Stomach (tissue), 8 donors: ENCODE measurements at regions not wholly inside any gene's neighbourhood (a gene's known extent, or its start where the extent isn't known, plus 50 kb on each side); places are given as distances from the start of the nearest gene placed in this dataset.

Experiments
- DNase-seq, 2 donors: peaks; one replicate each; pipeline versions ENCODE4 v3.0.0 to v3.0.0-alpha.2; 2013 to 2019
- H3K27ac ChIP-seq, 5 donors: fragments of 200-600 bp in 4 of 5; sonication (generic) in 4 of 5; one replicate each; pipeline ENCODE4 v1.5.1; 2013 to 2019; ENCODE audit warnings: mild to moderate bottlenecking in 1 of 5, moderate library complexity in 1 of 5
- H3K27me3 ChIP-seq, 3 donors: fragments of 200-600 bp; sonication (generic); one replicate each; pipeline ENCODE4 v1.5.1; 2017 to 2019; ENCODE audit warnings: mixed run types in 1 of 3
- H3K36me3 ChIP-seq, 4 donors: fragments of 200-600 bp; sonication (generic); 1 replicate in 3 of 4; 2 replicates in 1 of 4; pipeline ENCODE4 v1.5.1; 2016 to 2019
- H3K4me1 ChIP-seq, 4 donors: fragments of 200-600 bp; sonication (generic); one replicate each; pipeline ENCODE4 v1.5.1; 2016 to 2019
- H3K4me3 ChIP-seq, 4 donors: fragments of 200-600 bp; sonication (generic) in 3 of 4; one replicate each; pipeline ENCODE4 v1.5.1; 2016 to 2019; ENCODE audit warnings: mild to moderate bottlenecking in 1 of 4
- H3K9me3 ChIP-seq, 4 donors: fragments of 200-600 bp; sonication (generic); one replicate each; pipeline ENCODE4 v1.5.1; 2016 to 2019
- CTCF ChIP-seq, 7 experiments: fragments of 450-650 bp in 4 of 7; fragments of 200-600 bp in 3 of 7; sonication (generic) in 3 of 7; IDR thresholded peaks; one replicate each; pipeline ENCODE4 v1.5.1; 2016 to 2019; ENCODE audit warnings: antibody characterized with exemption in 7 of 7, control low read depth in 2 of 7, mild to moderate bottlenecking in 1 of 7
- EP300 ChIP-seq: sonication (generic); formaldehyde crosslinking; IDR thresholded peaks from one replicate; pipeline ENCODE4 v1.6.1; 2017; ENCODE audit warnings: antibody characterized with exemption
- POLR2A ChIP-seq, 4 donors: fragments of 450-650 bp; IDR thresholded peaks; one replicate each; pipeline ENCODE4 v1.6.1; 2016; ENCODE audit warnings: antibody characterized with exemption in 4 of 4, control low read depth in 2 of 4, mild to moderate bottlenecking in 1 of 4, moderate library complexity in 1 of 4
- POLR2AphosphoS5 ChIP-seq, 3 donors: sonication (generic); formaldehyde crosslinking; IDR thresholded peaks; one replicate each; pipeline ENCODE4 v1.6.1; 2016; ENCODE audit warnings: antibody characterized with exemption in 3 of 3
- WGBS, 5 donors: extraction: QIAGEN DNeasy Blood & Tissue Kit in 3 of 5; methylation state at CpG; one replicate each; pipeline versions ENCODE4 v1.1.5 to v1.1.7; 2013 to 2018; 5-methylcytosine and 5-hydroxymethylcytosine counted together
- intact Hi-C: fragments of 100-400 bp; cut with DNase I; formaldehyde crosslinking; loops from one replicate; pipeline ENCODE4 v1.15.1; 2023; ENCODE audit warnings: low total_unique reads
- donor health status: healthy with polysubstance abuse.
- donor health status: Bipolar disorder and iron deficiency.
- donor health status: healthy.

- no peaks in the 10 kb centered on the region for H3K4me1 ChIP-seq
These were observed 276.0 kb upstream of the IRX4 start for GRCh38 chr5:2158767-2159166.

GRCh38 chr5:2158109-2158508 is 275.4 kb upstream of the IRX4 start:
- 62 to 79% (median 77%) methylated on average over 5 of the region's 5 CpGs for WGBS, 5 donors
- no peaks in the 10 kb centered on the region for H3K9me3 ChIP-seq
- DNase-seq = no peak
- no peak overlapping the region for H3K4me3 ChIP-seq
- H3K27ac ChIP-seq = no peak overlapping the region
- no peaks in the 10 kb centered on the region for H3K27me3 ChIP-seq
- intact Hi-C loops = no loop called here
- no peaks in the 10 kb centered on the region for H3K4me1 ChIP-seq
- H3K36me3 ChIP-seq = no peaks in the 10 kb centered on the region
- TF ChIP-seq CTCF (IDR thresholded peaks at IDR 0.05) = no peak
- TF ChIP-seq POLR2A (IDR thresholded peaks at IDR 0.05) = no peak
- TF ChIP-seq EP300 = no peak
- no peak for TF ChIP-seq POLR2AphosphoS5 (IDR thresholded peaks at IDR 0.05)

More at GRCh38 chr5:2158767-2159166, 276.0 kb upstream of the IRX4 start:
- no peak for TF ChIP-seq POLR2A (IDR thresholded peaks at IDR 0.05)
- TF ChIP-seq POLR2AphosphoS5 (IDR thresholded peaks at IDR 0.05) = no peak
- no peak for TF ChIP-seq CTCF (IDR thresholded peaks at IDR 0.05)
- no peak for TF ChIP-seq EP300
- no peaks in the 10 kb centered on the region for H3K27me3 ChIP-seq
- no peaks in the 10 kb centered on the region for H3K36me3 ChIP-seq
- H3K27ac ChIP-seq = no peak overlapping the region
- H3K9me3 ChIP-seq = no peaks in the 10 kb centered on the region
- intact Hi-C loops = no loop called here
- no peak for DNase-seq
- WGBS, 5 donors = 32 to 53% (median 45%) methylated on average over 8 to 9 of the region's 9 CpGs
- H3K4me3 ChIP-seq = no peak overlapping the region

GRCh38 chr5:2157372-2157771 is 274.6 kb upstream of the IRX4 start:
- Histone ChIP-seq H3K4me3 (no peak overlapping the region), H3K27ac (no peak overlapping the region), H3K4me1 (no peaks in the 10 kb centered on the region), H3K36me3 (no peaks in the 10 kb centered on the region), H3K9me3 (no peaks in the 10 kb centered on the region), H3K27me3 (no peaks in the 10 kb centered on the region)
- intact Hi-C loops = no loop called here
- 82 to 92% (median 87%) methylated on average over 8 to 9 of the region's 9 CpGs for WGBS, 5 donors
- TF ChIP-seq EP300 = no peak
- no peak for TF ChIP-seq POLR2AphosphoS5 (IDR thresholded peaks at IDR 0.05)
- no peak for TF ChIP-seq CTCF (IDR thresholded peaks at IDR 0.05)
- DNase-seq = no peak

- H3K36me3 ChIP-seq = no peaks in the 10 kb centered on the region
- DNase-seq = no peak
- intact Hi-C loops = no loop called here
- H3K27ac ChIP-seq = no peak overlapping the region
- no peaks in the 10 kb centered on the region for H3K4me1 ChIP-seq
- H3K27me3 ChIP-seq = no peaks in the 10 kb centered on the region
- H3K9me3 ChIP-seq = no peaks in the 10 kb centered on the region
- no peak for TF ChIP-seq POLR2A (IDR thresholded peaks at IDR 0.05)
- no peak for TF ChIP-seq CTCF (IDR thresholded peaks at IDR 0.05)
- no peak for TF ChIP-seq EP300
- no peak for TF ChIP-seq POLR2AphosphoS5 (IDR thresholded peaks at IDR 0.05)
- no peak overlapping the region for H3K4me3 ChIP-seq
- WGBS, 5 donors = 88 to 94% (median 90%) methylated on average over 14 of the region's 14 CpGs
These were observed 273.8 kb upstream of the IRX4 start for GRCh38 chr5:2156358-2157059.
